ENCODE measurements at regions not wholly inside any gene's neighbourhood (a gene's known extent, or its start where the extent isn't known, plus 50 kb on each side); places are given as distances from the start of the nearest gene placed in this dataset.

DNA sequence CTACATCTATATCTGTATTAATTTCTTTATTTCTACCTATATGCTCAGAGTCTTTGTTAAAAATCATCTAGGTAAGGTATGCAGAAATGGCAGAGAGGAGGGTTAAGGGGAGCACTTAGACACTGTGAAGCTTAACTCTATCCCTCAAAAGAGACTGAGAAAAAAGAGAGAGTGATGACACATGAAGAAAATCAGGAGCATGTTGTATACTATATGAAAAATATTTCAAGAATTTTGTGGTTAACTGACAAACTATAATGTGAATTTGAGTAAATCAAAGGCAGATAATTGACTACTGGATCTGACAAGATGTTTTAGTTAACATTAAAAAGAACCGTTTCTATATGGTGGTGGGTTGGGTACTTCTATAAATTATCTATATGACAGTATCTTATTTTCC is 1814.2 kb upstream of the SEL1L start:
- TF ChIP-seq POLR2AphosphoS5 (IDR thresholded peaks at IDR 0.05; ENCODE audit: low read depth, low read length) (no peak), POLR2A (IDR thresholded peaks at IDR 0.05; ENCODE audit: low read depth, low read length) (no peak)
